Astrocyte (in vitro differentiated cells and primary cell): ENCODE measurements at regions not wholly inside any gene's neighbourhood (a gene's known extent, or its start where the extent isn't known, plus 50 kb on each side); places are given as distances from the start of the nearest gene placed in this dataset.

Experiments
- EZH2 ChIP-seq: IDR thresholded peaks from 2 replicates; pipeline ENCODE4 v1.6.1; 2012; ENCODE audit warnings: mild to moderate bottlenecking, low read length, inconsistent platforms; ENCODE audit not compliant: insufficient read depth
- TF ChIP-seq, protein P1 (sequence below): IDR thresholded peaks from 2 replicates; pipeline ENCODE4 v1.5.1; 2011; ENCODE audit warnings: low read depth, mild to moderate bottlenecking, inconsistent platforms, low read length, moderate library complexity; ENCODE audit not compliant: insufficient read depth

DNA sequence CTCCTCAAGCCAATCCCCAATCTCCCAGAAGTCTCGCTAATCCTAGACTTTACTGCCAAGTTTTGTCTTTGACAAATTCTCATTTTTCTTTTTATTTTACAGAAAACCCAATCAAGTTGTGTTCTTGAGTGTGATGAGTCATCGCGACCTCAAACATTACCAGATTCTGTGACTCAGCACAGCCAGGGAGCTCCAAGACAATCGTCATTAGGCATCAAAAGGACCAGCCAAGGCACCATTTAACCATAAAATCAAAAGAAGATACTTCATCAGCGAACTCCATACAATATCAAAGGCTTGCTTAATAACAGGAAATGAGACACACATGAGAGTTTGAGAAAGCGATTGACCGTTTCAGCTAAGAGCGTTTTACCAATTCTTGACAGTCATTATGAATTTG, 146.2 kb upstream of the AGAP1 start:
- TF ChIP-seq, protein P1, sequence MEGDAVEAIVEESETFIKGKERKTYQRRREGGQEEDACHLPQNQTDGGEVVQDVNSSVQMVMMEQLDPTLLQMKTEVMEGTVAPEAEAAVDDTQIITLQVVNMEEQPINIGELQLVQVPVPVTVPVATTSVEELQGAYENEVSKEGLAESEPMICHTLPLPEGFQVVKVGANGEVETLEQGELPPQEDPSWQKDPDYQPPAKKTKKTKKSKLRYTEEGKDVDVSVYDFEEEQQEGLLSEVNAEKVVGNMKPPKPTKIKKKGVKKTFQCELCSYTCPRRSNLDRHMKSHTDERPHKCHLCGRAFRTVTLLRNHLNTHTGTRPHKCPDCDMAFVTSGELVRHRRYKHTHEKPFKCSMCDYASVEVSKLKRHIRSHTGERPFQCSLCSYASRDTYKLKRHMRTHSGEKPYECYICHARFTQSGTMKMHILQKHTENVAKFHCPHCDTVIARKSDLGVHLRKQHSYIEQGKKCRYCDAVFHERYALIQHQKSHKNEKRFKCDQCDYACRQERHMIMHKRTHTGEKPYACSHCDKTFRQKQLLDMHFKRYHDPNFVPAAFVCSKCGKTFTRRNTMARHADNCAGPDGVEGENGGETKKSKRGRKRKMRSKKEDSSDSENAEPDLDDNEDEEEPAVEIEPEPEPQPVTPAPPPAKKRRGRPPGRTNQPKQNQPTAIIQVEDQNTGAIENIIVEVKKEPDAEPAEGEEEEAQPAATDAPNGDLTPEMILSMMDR: no peak
- no peak for TF ChIP-seq EZH2
